GM18870 (cell line): ENCODE measurements at regions not wholly inside any gene's neighbourhood (a gene's known extent, or its start where the extent isn't known, plus 50 kb on each side); places are given as distances from the start of the nearest gene placed in this dataset.
"Not testable (repeated sequence)": the region's sequence is repeated elsewhere in the genome, so short reads cannot be mapped to it uniquely, and the experiment has no call there.

Experiments used
- ATAC-seq: cut with Tn5 transposase; IDR thresholded peaks from one replicate; pipeline ENCODE4 v1.9.1; 2021; ENCODE audit warnings: moderate library complexity; ENCODE audit not compliant: unreplicated experiment

GRCh38 chr20:47865451-47865850 is 80.2 kb upstream of the SULF2 start:
- no peak for ATAC-seq

- no peak for ATAC-seq
Observed at GRCh38 chr20:47863981-47864380, 78.7 kb upstream of the SULF2 start.

GRCh38 chr20:47863315-47863965 is 78.2 kb upstream of the SULF2 start:
- no peak for ATAC-seq

GRCh38 chr20:47862574-47863240 is 77.4 kb upstream of the SULF2 start:
- no peak for ATAC-seq

GRCh38 chr20:47861116-47861515 is 75.8 kb upstream of the SULF2 start:
- ATAC-seq, result no peak

GRCh38 chr20:47860049-47860830 is 75.0 kb upstream of the SULF2 start:
- ATAC-seq, result no peak

- ATAC-seq, result no peak
Observed at GRCh38 chr20:47859278-47859677, 74.0 kb upstream of the SULF2 start.

GRCh38 chr20:47857569-47858464 is 72.5 kb upstream of the SULF2 start:
- ATAC-seq, result no peak

GRCh38 chr20:47857187-47857568 is 71.9 kb upstream of the SULF2 start:
- ATAC-seq, result no peak

GRCh38 chr20:47855799-47856198 is 70.5 kb upstream of the SULF2 start:
- no peak for ATAC-seq

- ATAC-seq, result no peak
Observed at GRCh38 chr20:47854687-47855212, 69.5 kb upstream of the SULF2 start.

GRCh38 chr20:47851774-47852173 is 66.5 kb upstream of the SULF2 start:
- ATAC-seq, result no peak

GRCh38 chr20:47850146-47850545 is 64.9 kb upstream of the SULF2 start:
- no peak for ATAC-seq

- no peak for ATAC-seq
Observed at GRCh38 chr20:47849596-47849995, 64.3 kb upstream of the SULF2 start.

GRCh38 chr20:47849006-47849405 is 63.7 kb upstream of the SULF2 start:
- no peak for ATAC-seq

GRCh38 chr20:47848534-47848933 is 63.3 kb upstream of the SULF2 start:
- not testable (repeated sequence) for ATAC-seq

GRCh38 chr20:47847884-47848485 is 62.7 kb upstream of the SULF2 start:
- no peak for ATAC-seq

GRCh38 chr20:47847220-47847619 is 61.9 kb upstream of the SULF2 start:
- ATAC-seq, result not testable (repeated sequence)

GRCh38 chr20:47846651-47847050 is 61.4 kb upstream of the SULF2 start:
- ATAC-seq, result not testable (repeated sequence)

GRCh38 chr20:47845382-47845977 is 60.2 kb upstream of the SULF2 start:
- ATAC-seq, result not testable (repeated sequence)
